ENCODE measurements at regions not wholly inside any gene's neighbourhood (a gene's known extent, or its start where the extent isn't known, plus 50 kb on each side); places are given as distances from the start of the nearest gene placed in this dataset.

- DNase-seq (no peak), ATAC-seq (no peak)
- CTCF ChIA-PET, result interaction anchor here (0.6 kb wide), 1 partner anchor 86 kb away, joined by 6 read pairs; no protein-coding TSS in a partner anchor
- Mint-ChIP-seq H3K36me3 (no peaks in the 10 kb centered on the region), H3K4me3 (no peak overlapping the region), H3K9me3 (peaks cover 0 to 5% (median 0%) of the 10 kb centered on the region in 11 donors), H3K27me3 (no peaks in the 10 kb centered on the region), H3K27ac (no peak overlapping the region), H3K4me1 (no peaks in the 10 kb centered on the region)
- H3K36me3 ChIP-seq (ENCODE audit: control insufficient read depth in 2 of 3, insufficient read depth in 3 of 3, low read length in 3 of 3), result no peaks in the 10 kb centered on the region
- no peaks in the 10 kb centered on the region for H3K9me3 ChIP-seq (ENCODE audit: control insufficient read depth in 2 of 3, low read length in 3 of 3)
- POLR2A ChIA-PET, result no interaction called here
- H3K27me3 ChIP-seq (ENCODE audit: control insufficient read depth in 2 of 2, insufficient read depth in 2 of 2, low read length in 2 of 2), result no peaks in the 10 kb centered on the region
- no peaks in the 10 kb centered on the region for H3K4me1 ChIP-seq (ENCODE audit: control insufficient read depth in 2 of 2, insufficient read depth in 2 of 2, low read length in 2 of 2)
- intact Hi-C loops (cut with micrococcal nuclease), result no loop called here
- no peak overlapping the region for H3K4me3 ChIP-seq (ENCODE audit: low read length)
- no peak overlapping the region for H3K27ac ChIP-seq (ENCODE audit: low read depth, low read length)
Observed at GRCh38 chr17:69884356-69884755, 190.7 kb upstream of the KCNJ16 start.

- ChIA-PET POLR2A (no interaction called here), CTCF (interaction anchor here (0.6 kb wide), 1 partner anchor 86 kb away, joined by 6 read pairs; no protein-coding TSS in a partner anchor)
- Mint-ChIP-seq H3K4me1 (no peaks in the 10 kb centered on the region), H3K27ac (no peak overlapping the region), H3K4me3 (no peak overlapping the region), H3K36me3 (no peaks in the 10 kb centered on the region), H3K9me3 (peaks cover 0 to 5% (median 0%) of the 10 kb centered on the region in 11 donors), H3K27me3 (no peaks in the 10 kb centered on the region)
- Histone ChIP-seq H3K36me3 (ENCODE audit: control insufficient read depth in 2 of 3, insufficient read depth in 3 of 3, low read length in 3 of 3) (no peaks in the 10 kb centered on the region), H3K27ac (ENCODE audit: low read depth, low read length) (no peak overlapping the region), H3K4me1 (ENCODE audit: control insufficient read depth in 2 of 2, insufficient read depth in 2 of 2, low read length in 2 of 2) (no peaks in the 10 kb centered on the region), H3K9me3 (ENCODE audit: control insufficient read depth in 2 of 3, low read length in 3 of 3) (no peaks in the 10 kb centered on the region), H3K4me3 (ENCODE audit: low read length) (no peak overlapping the region), H3K27me3 (ENCODE audit: control insufficient read depth in 2 of 2, insufficient read depth in 2 of 2, low read length in 2 of 2) (no peaks in the 10 kb centered on the region)
- ATAC-seq (no peak), DNase-seq (no peak)
- intact Hi-C loops (cut with micrococcal nuclease), result no loop called here
Observed at GRCh38 chr17:69884846-69885245, 190.2 kb upstream of the KCNJ16 start.

- no peak overlapping the region for H3K27ac Mint-ChIP-seq
- intact Hi-C loops (cut with micrococcal nuclease), result no loop called here
- H3K27ac ChIP-seq (ENCODE audit: low read depth, low read length), result no peak overlapping the region
- H3K4me1 Mint-ChIP-seq, result no peaks in the 10 kb centered on the region
- peaks cover 0 to 6% (median 0%) of the 10 kb centered on the region in 11 donors for H3K9me3 Mint-ChIP-seq
- H3K27me3 Mint-ChIP-seq, result no peaks in the 10 kb centered on the region
- ChIA-PET CTCF (no interaction called here), POLR2A (no interaction called here)
- H3K36me3 Mint-ChIP-seq, result no peaks in the 10 kb centered on the region
- DNase-seq, result no peak
- H3K9me3 ChIP-seq (ENCODE audit: control insufficient read depth in 2 of 3, low read length in 3 of 3), result no peaks in the 10 kb centered on the region
- no peak overlapping the region for H3K4me3 Mint-ChIP-seq
- no peaks in the 10 kb centered on the region for H3K36me3 ChIP-seq (ENCODE audit: control insufficient read depth in 2 of 3, insufficient read depth in 3 of 3, low read length in 3 of 3)
- ATAC-seq, result no peak
- H3K4me1 ChIP-seq (ENCODE audit: control insufficient read depth in 2 of 2, insufficient read depth in 2 of 2, low read length in 2 of 2), result no peaks in the 10 kb centered on the region
- H3K27me3 ChIP-seq (ENCODE audit: control insufficient read depth in 2 of 2, insufficient read depth in 2 of 2, low read length in 2 of 2), result no peaks in the 10 kb centered on the region
- no peak overlapping the region for H3K4me3 ChIP-seq (ENCODE audit: low read length)
Observed at GRCh38 chr17:69898601-69899000, 176.4 kb upstream of the KCNJ16 start.

GRCh38 chr17:69900101-69900500 is 174.9 kb upstream of the KCNJ16 start:
- Mint-ChIP-seq H3K4me1 (no peaks in the 10 kb centered on the region), H3K27me3 (no peaks in the 10 kb centered on the region), H3K36me3 (no peaks in the 10 kb centered on the region), H3K9me3 (peaks cover 0 to 6% (median 3%) of the 10 kb centered on the region in 11 donors), H3K27ac (no peak overlapping the region), H3K4me3 (no peak overlapping the region)
- H3K4me3 ChIP-seq (ENCODE audit: low read length), result no peak overlapping the region
- intact Hi-C loops (cut with micrococcal nuclease), result no loop called here
- H3K9me3 ChIP-seq (ENCODE audit: control insufficient read depth in 2 of 3, low read length in 3 of 3), result no peaks in the 10 kb centered on the region
- H3K27ac ChIP-seq (ENCODE audit: low read depth, low read length), result no peak overlapping the region
- no peak for DNase-seq
- H3K27me3 ChIP-seq (ENCODE audit: control insufficient read depth in 2 of 2, insufficient read depth in 2 of 2, low read length in 2 of 2), result no peaks in the 10 kb centered on the region
- no peaks in the 10 kb centered on the region for H3K4me1 ChIP-seq (ENCODE audit: control insufficient read depth in 2 of 2, insufficient read depth in 2 of 2, low read length in 2 of 2)
- H3K36me3 ChIP-seq (ENCODE audit: control insufficient read depth in 2 of 3, insufficient read depth in 3 of 3, low read length in 3 of 3), result no peaks in the 10 kb centered on the region
- ATAC-seq, result no peak
- POLR2A ChIA-PET, result no interaction called here
- CTCF ChIA-PET, result no interaction called here

GRCh38 chr17:69900829-69901228 is 174.2 kb upstream of the KCNJ16 start:
- H3K27ac ChIP-seq (ENCODE audit: low read depth, low read length), result no peak overlapping the region
- H3K36me3 ChIP-seq (ENCODE audit: control insufficient read depth in 2 of 3, insufficient read depth in 3 of 3, low read length in 3 of 3), result no peaks in the 10 kb centered on the region
- no peak overlapping the region for H3K4me3 ChIP-seq (ENCODE audit: low read length)
- Mint-ChIP-seq H3K27me3 (no peaks in the 10 kb centered on the region), H3K4me1 (no peaks in the 10 kb centered on the region), H3K4me3 (no peak overlapping the region), H3K9me3 (peaks cover 0 to 6% (median 3%) of the 10 kb centered on the region in 11 donors), H3K27ac (no peak overlapping the region), H3K36me3 (no peaks in the 10 kb centered on the region)
- intact Hi-C loops (cut with micrococcal nuclease), result no loop called here
- no peak for ATAC-seq
- DNase-seq, result no peak
- no peaks in the 10 kb centered on the region for H3K9me3 ChIP-seq (ENCODE audit: control insufficient read depth in 2 of 3, low read length in 3 of 3)
- ChIA-PET POLR2A (no interaction called here), CTCF (no interaction called here)
- no peaks in the 10 kb centered on the region for H3K4me1 ChIP-seq (ENCODE audit: control insufficient read depth in 2 of 2, insufficient read depth in 2 of 2, low read length in 2 of 2)
- no peaks in the 10 kb centered on the region for H3K27me3 ChIP-seq (ENCODE audit: control insufficient read depth in 2 of 2, insufficient read depth in 2 of 2, low read length in 2 of 2)

GRCh38 chr17:69906306-69906705 is 168.7 kb upstream of the KCNJ16 start:
- Mint-ChIP-seq H3K27me3 (no peaks in the 10 kb centered on the region), H3K4me3 (no peak overlapping the region), H3K36me3 (no peaks in the 10 kb centered on the region), H3K27ac (no peak overlapping the region), H3K4me1 (no peaks in the 10 kb centered on the region), H3K9me3 (peaks cover 0 to 9% (median 3%) of the 10 kb centered on the region in 11 donors)
- ATAC-seq (no peak), DNase-seq (no peak)
- H3K27ac ChIP-seq (ENCODE audit: low read depth, low read length), result no peak overlapping the region
- H3K4me1 ChIP-seq (ENCODE audit: control insufficient read depth in 2 of 2, insufficient read depth in 2 of 2, low read length in 2 of 2), result no peaks in the 10 kb centered on the region
- H3K36me3 ChIP-seq (ENCODE audit: control insufficient read depth in 2 of 3, insufficient read depth in 3 of 3, low read length in 3 of 3), result no peaks in the 10 kb centered on the region
- ChIA-PET POLR2A (no interaction called here), CTCF (no interaction called here)
- no peaks in the 10 kb centered on the region for H3K9me3 ChIP-seq (ENCODE audit: control insufficient read depth in 2 of 3, low read length in 3 of 3)
- no peak overlapping the region for H3K4me3 ChIP-seq (ENCODE audit: low read length)
- intact Hi-C loops (cut with micrococcal nuclease), result no loop called here
- H3K27me3 ChIP-seq (ENCODE audit: control insufficient read depth in 2 of 2, insufficient read depth in 2 of 2, low read length in 2 of 2), result no peaks in the 10 kb centered on the region

GRCh38 chr17:69907132-69907847 is 167.7 kb upstream of the KCNJ16 start:
- Mint-ChIP-seq H3K4me1 (no peaks in the 10 kb centered on the region), H3K4me3 (no peak overlapping the region), H3K9me3 (peaks cover 0 to 9% (median 3%) of the 10 kb centered on the region in 11 donors), H3K36me3 (no peaks in the 10 kb centered on the region), H3K27ac (no peak overlapping the region), H3K27me3 (no peaks in the 10 kb centered on the region)
- Histone ChIP-seq H3K9me3 (ENCODE audit: control insufficient read depth in 2 of 3, low read length in 3 of 3) (no peaks in the 10 kb centered on the region), H3K27me3 (ENCODE audit: control insufficient read depth in 2 of 2, insufficient read depth in 2 of 2, low read length in 2 of 2) (no peaks in the 10 kb centered on the region), H3K36me3 (ENCODE audit: control insufficient read depth in 2 of 3, insufficient read depth in 3 of 3, low read length in 3 of 3) (no peaks in the 10 kb centered on the region), H3K4me1 (ENCODE audit: control insufficient read depth in 2 of 2, insufficient read depth in 2 of 2, low read length in 2 of 2) (no peaks in the 10 kb centered on the region), H3K4me3 (ENCODE audit: low read length) (no peak overlapping the region), H3K27ac (ENCODE audit: low read depth, low read length) (no peak overlapping the region)
- ChIA-PET POLR2A (no interaction called here), CTCF (no interaction called here)
- DNase-seq, result no peak
- ATAC-seq, result no peak
- intact Hi-C loops (cut with micrococcal nuclease), result no loop called here

Data from naive thymus-derived CD4-positive, alpha-beta T cell (primary cell).